SK-N-SH treated with all-trans-retinoic acid at 6 μM for 48 hours (cell line): ENCODE measurements at regions not wholly inside any gene's neighbourhood (a gene's known extent, or its start where the extent isn't known, plus 50 kb on each side); places are given as distances from the start of the nearest gene placed in this dataset.

Experiments
- ATAC-seq: fragments of 200-7000 bp; cut with Tn5 transposase; 3 replicates; pipeline ENCODE4 v1.9.1; 2020; ENCODE audit warnings: mild to moderate bottlenecking, moderate library complexity
- ARNTL ChIP-seq: fragments of 450-650 bp; formaldehyde crosslinking; IDR thresholded peaks from 2 replicates; pipeline ENCODE4 v1.5.0; 2020; ENCODE audit warnings: low read depth, mild to moderate bottlenecking, moderate library complexity, borderline replicate concordance
- BACH2 ChIP-seq: fragments of 250-450 bp; sonication (Bioruptor Pico); IDR thresholded peaks from 2 replicates; pipeline ENCODE4 v1.9.0; 2021; ENCODE audit warnings: mild to moderate bottlenecking, borderline replicate concordance
- CSDC2 ChIP-seq: fragments of 250-450 bp; sonication (Bioruptor Pico); IDR thresholded peaks from 2 replicates; pipeline ENCODE4 v1.5.0; 2020; ENCODE audit warnings: mild to moderate bottlenecking, moderate library complexity
- CSRNP3 ChIP-seq: fragments of 250-450 bp; sonication (Bioruptor Pico); IDR thresholded peaks from 2 replicates; pipeline ENCODE4 v1.5.1; 2021; ENCODE audit warnings: mild to moderate bottlenecking, moderate library complexity
- ESRRG ChIP-seq: fragments of 250-450 bp; sonication (Bioruptor Pico); IDR thresholded peaks from 2 replicates; pipeline ENCODE4 v1.6.1; 2021; ENCODE audit warnings: mild to moderate bottlenecking
- GLIS3 ChIP-seq: fragments of 250-450 bp; sonication (Bioruptor Pico); IDR thresholded peaks from 2 replicates; pipeline ENCODE4 v1.5.0; 2020; ENCODE audit warnings: mild to moderate bottlenecking, moderate library complexity
- ISL1 ChIP-seq: fragments of 250-450 bp; sonication (Bioruptor Pico); IDR thresholded peaks from 2 replicates; pipeline ENCODE4 v2.1.2; 2022; ENCODE audit warnings: mild to moderate bottlenecking, moderate library complexity
- OSR1 ChIP-seq: fragments of 250-450 bp; sonication (Bioruptor Pico); IDR thresholded peaks from 2 replicates; pipeline ENCODE4 v1.8.0; 2022; ENCODE audit warnings: moderate library complexity, mild to moderate bottlenecking, inconsistent platforms
- PATZ1 ChIP-seq: fragments of 250-450 bp; sonication (Bioruptor Pico); IDR thresholded peaks from 2 replicates; pipeline ENCODE4 v1.8.0; 2020; ENCODE audit warnings: mild to moderate bottlenecking, moderate library complexity, borderline replicate concordance
- POU6F1 ChIP-seq: fragments of 250-450 bp; sonication (Bioruptor Pico); IDR thresholded peaks from 2 replicates; pipeline ENCODE4 v1.8.0; 2021; ENCODE audit warnings: low read depth, mild to moderate bottlenecking, moderate library complexity, borderline replicate concordance
- PPARA ChIP-seq: fragments of 250-450 bp; sonication (Bioruptor Pico); IDR thresholded peaks from 2 replicates; pipeline ENCODE4 v1.5.0; 2020; ENCODE audit warnings: mild to moderate bottlenecking, borderline replicate concordance
- RARB ChIP-seq: fragments of 250-450 bp; sonication (Bioruptor Pico); IDR thresholded peaks from 2 replicates; pipeline ENCODE4 v1.8.0; 2021; ENCODE audit warnings: mild to moderate bottlenecking, moderate library complexity
- SNAI2 ChIP-seq: fragments of 250-450 bp; sonication (Bioruptor Pico); IDR thresholded peaks from 2 replicates; pipeline ENCODE4 v1.5.0; 2020; ENCODE audit warnings: mild to moderate bottlenecking, moderate library complexity
- TCF4 ChIP-seq: fragments of 250-450 bp; sonication (Bioruptor Pico); IDR thresholded peaks from 2 replicates; pipeline ENCODE4 v1.8.0; 2021; ENCODE audit warnings: mild to moderate bottlenecking, moderate library complexity, borderline replicate concordance
- TSHZ2 ChIP-seq: fragments of 250-450 bp; sonication (Bioruptor Pico); IDR thresholded peaks from 2 replicates; pipeline ENCODE4 v1.5.0; 2020; ENCODE audit warnings: mild to moderate bottlenecking, moderate library complexity
- ZC3H10 ChIP-seq: fragments of 250-450 bp; sonication (Bioruptor Pico); IDR thresholded peaks from 2 replicates; pipeline ENCODE4 v1.5.1; 2021; ENCODE audit warnings: mild to moderate bottlenecking, moderate library complexity
- ZFP3 ChIP-seq: fragments of 250-450 bp; sonication (Bioruptor Pico); IDR thresholded peaks from 2 replicates; pipeline ENCODE4 v1.5.0; 2020; ENCODE audit warnings: mild to moderate bottlenecking, moderate library complexity
- ZFP30 ChIP-seq: fragments of 450-650 bp; formaldehyde crosslinking; IDR thresholded peaks from 2 replicates; pipeline ENCODE4 v1.5.0; 2022; ENCODE audit warnings: mild to moderate bottlenecking, moderate library complexity
- ZNF565 ChIP-seq: fragments of 450-650 bp; formaldehyde crosslinking; conservative IDR thresholded peaks from 2 replicates; pipeline ENCODE4 v1.5.0; 2020; ENCODE audit warnings: low read depth, mild to moderate bottlenecking, moderate library complexity
- ZNF70 ChIP-seq: fragments of 450-650 bp; formaldehyde crosslinking; IDR thresholded peaks from 2 replicates; pipeline ENCODE4 v1.5.0; 2020; ENCODE audit warnings: mild to moderate bottlenecking, moderate library complexity
- ZNF8 ChIP-seq: fragments of 450-650 bp; formaldehyde crosslinking; IDR thresholded peaks from 2 replicates; pipeline ENCODE4 v1.5.0; 2020; ENCODE audit warnings: mild to moderate bottlenecking, moderate library complexity

GRCh38 chr18:37668971-37669747 lies 103.6 kb upstream of the CELF4 start:
- TF ChIP-seq PPARA (CRISPR knock-in tag) (no peak), GLIS3 (CRISPR knock-in tag) (no peak), RARB (no peak), POU6F1 (CRISPR knock-in tag) (no peak), TCF4 (CRISPR knock-in tag) (no peak), BACH2 (no peak), SNAI2 (no peak), ZNF8 (CRISPR knock-in tag) (no peak), ZNF70 (CRISPR knock-in tag) (no peak), ZC3H10 (CRISPR knock-in tag) (no peak)

GRCh38 chr18:37667836-37668235 lies 102.2 kb upstream of the CELF4 start:
- no peak for TF ChIP-seq TSHZ2
- TF ChIP-seq PPARA (CRISPR knock-in tag) = no peak
- TF ChIP-seq ZC3H10 (CRISPR knock-in tag) = no peak
- no peak for TF ChIP-seq OSR1 (CRISPR knock-in tag)
- TF ChIP-seq ESRRG (CRISPR knock-in tag) = no peak
- TF ChIP-seq ZNF8 (CRISPR knock-in tag) = no peak
- TF ChIP-seq ZFP30 (CRISPR knock-in tag) = no peak
- ATAC-seq = no peak

More at GRCh38 chr18:37668971-37669747, 103.6 kb upstream of the CELF4 start:
- no peak for ATAC-seq

GRCh38 chr18:37666991-37667390 lies 101.4 kb upstream of the CELF4 start:
- no peak for ATAC-seq
- TF ChIP-seq ESRRG (CRISPR knock-in tag) (no peak), ZC3H10 (CRISPR knock-in tag) (no peak), BACH2 (no peak), PATZ1 (CRISPR knock-in tag) (no peak), ZNF565 (CRISPR knock-in tag) (no peak), ZFP30 (CRISPR knock-in tag) (no peak), ISL1 (CRISPR knock-in tag) (no peak), TCF4 (CRISPR knock-in tag) (no peak)
- TF ChIP-seq, all 23 proteins: peak for 0

GRCh38 chr18:37666451-37666850 lies 100.9 kb upstream of the CELF4 start:
- ATAC-seq = no peak
- TF ChIP-seq ARNTL (CRISPR knock-in tag) (no peak), SNAI2 (no peak), RARB (no peak), ZNF8 (CRISPR knock-in tag) (no peak), CSRNP3 (CRISPR knock-in tag) (no peak), OSR1 (CRISPR knock-in tag) (no peak), ESRRG (CRISPR knock-in tag) (no peak), ZC3H10 (CRISPR knock-in tag) (no peak), ZFP30 (CRISPR knock-in tag) (no peak), BACH2 (no peak), GLIS3 (CRISPR knock-in tag) (no peak), ZFP3 (CRISPR knock-in tag) (no peak), TSHZ2 (no peak), PPARA (CRISPR knock-in tag) (no peak), PATZ1 (CRISPR knock-in tag) (no peak), TCF4 (CRISPR knock-in tag) (no peak), CSDC2 (CRISPR knock-in tag) (no peak), ZNF70 (CRISPR knock-in tag) (no peak)
